H1 (cell line): ENCODE measurements at regions not wholly inside any gene's neighbourhood (a gene's known extent, or its start where the extent isn't known, plus 50 kb on each side); places are given as distances from the start of the nearest gene placed in this dataset.

Experiments used
- CTCF ChIA-PET: fragments of 300-600 bp; sonication (Branson Sonifier 250); formaldehyde crosslinking; loops from one replicate; lab custom pipeline; 2021; ENCODE audit not compliant: partially characterized antibody; lab: Charles Lee
- POLR2A ChIA-PET: fragments of 300-600 bp; sonication (Branson Sonifier 250); formaldehyde crosslinking; loops from one replicate; lab custom pipeline; 2021; ENCODE audit warnings: inconsistent platforms; ENCODE audit not compliant: partially characterized antibody; lab: Charles Lee
- DNase-seq, 2 experiments: peaks; one replicate each; pipeline versions ENCODE4 v3.0.0 to v3.0.0-alpha.2; 2010 to 2022; ENCODE audit warnings: low spot score in 2 of 2, low read depth in 1 of 2, mixed read lengths in 1 of 2
- FAIRE-seq: peaks from 2 replicates; lab custom pipeline; 2011; peaks lifted over from hg19 to GRCh38; lab: Jason Lieb, UNC
- H2AFZ ChIP-seq: 2 replicates; pipeline ENCODE4 v1.8.1; 2012; ENCODE audit warnings: low read length, inconsistent platforms
- H2AK5ac ChIP-seq: 2 replicates; pipeline ENCODE4 v1.6.1; 2013; ENCODE audit warnings: low read depth, low read length
- H2BK120ac ChIP-seq: replicated peaks from 2 replicates; pipeline ENCODE3; 2013; ENCODE audit warnings: low read depth, low read length, inconsistent platforms
- H2BK12ac ChIP-seq: 2 replicates; pipeline ENCODE4 v1.6.1; 2013; ENCODE audit warnings: low read depth, low read length
- H2BK15ac ChIP-seq: 2 replicates; pipeline ENCODE4 v1.6.1; 2013; ENCODE audit warnings: low read length
- H2BK20ac ChIP-seq: 2 replicates; pipeline ENCODE4 v1.6.1; 2013; ENCODE audit warnings: low read length
- H2BK5ac ChIP-seq: 2 replicates; pipeline ENCODE4 v1.6.1; 2013; ENCODE audit warnings: low read depth, low read length
- H3K14ac ChIP-seq: 2 replicates; pipeline ENCODE4 v1.6.1; 2013; ENCODE audit warnings: inconsistent platforms; ENCODE audit not compliant: insufficient read length
- H3K18ac ChIP-seq: 2 replicates; pipeline ENCODE4 v1.6.1; 2013; ENCODE audit warnings: low read length; ENCODE audit errors: extremely low read depth
- H3K23ac ChIP-seq: 2 replicates; pipeline ENCODE4 v1.6.1; 2013; ENCODE audit warnings: inconsistent platforms; ENCODE audit not compliant: insufficient read length
- H3K23me2 ChIP-seq: 2 replicates; pipeline ENCODE4 v1.6.1; 2013; ENCODE audit warnings: low read depth, low read length
- H3K27ac ChIP-seq: 2 replicates; pipeline ENCODE4 v1.6.1; 2011; ENCODE audit warnings: low read depth, low read length, inconsistent platforms
- H3K27me3 ChIP-seq, 4 experiments: replicated peaks in 1 of 4; 1 replicate in 1 of 4; 2 replicates in 3 of 4; pipeline versions ENCODE4 v1.6.1 to v1.8.1; 2011 to 2013; ENCODE audit warnings: low read length in 3 of 4, mild to moderate bottlenecking in 3 of 4, inconsistent platforms in 2 of 4, mixed read lengths in 2 of 4, moderate library complexity in 1 of 4; ENCODE audit not compliant: control insufficient read depth in 3 of 4, insufficient read depth in 3 of 4; ENCODE audit errors: extremely low read depth in 1 of 4
- H3K36me3 ChIP-seq, 4 experiments: 2 replicates each; pipeline versions ENCODE4 v1.6.1 to v1.8.1; 2011 to 2013; ENCODE audit warnings: mild to moderate bottlenecking in 4 of 4, low read length in 3 of 4, moderate library complexity in 2 of 4, control low read depth in 1 of 4, inconsistent platforms in 1 of 4; ENCODE audit not compliant: insufficient read depth in 4 of 4, control insufficient read depth in 2 of 4
- H3K4ac ChIP-seq: replicated peaks from 2 replicates; pipeline ENCODE3; 2013; ENCODE audit warnings: low read length, low read depth, mixed read lengths, inconsistent platforms; ENCODE audit not compliant: insufficient read length
- H3K4me1 ChIP-seq, 4 experiments: replicated peaks in 1 of 4; 1 replicate in 1 of 4; 2 replicates in 3 of 4; pipeline versions ENCODE4 v1.6.1 to v1.8.1; 2011 to 2013; ENCODE audit warnings: low read length in 3 of 4, inconsistent platforms in 2 of 4, mixed read lengths in 1 of 4; ENCODE audit not compliant: insufficient read depth in 4 of 4, control insufficient read depth in 3 of 4
- H3K4me2 ChIP-seq, 2 experiments: 2 replicates each; pipeline versions ENCODE4 v1.6.1 to v1.8.1; 2011 to 2013; ENCODE audit warnings: low read depth in 2 of 2, low read length in 2 of 2, control low read depth in 1 of 2, inconsistent platforms in 1 of 2, mild to moderate bottlenecking in 1 of 2; ENCODE audit not compliant: insufficient read depth in 1 of 2
- H3K4me3 ChIP-seq, 4 experiments: fragments of 200-600, 300-600 bp in 1 of 4; sonication (generic), shearing (Covaris generic), sonication (Bioruptor Twin) in 1 of 4; 2 replicates each; pipeline versions ENCODE4 v1.5.1 to v1.8.1; 2011 to 2016; ENCODE audit warnings: low read length in 4 of 4, low read depth in 3 of 4, control low read depth in 2 of 4, inconsistent platforms in 2 of 4, mild to moderate bottlenecking in 2 of 4, mixed read lengths in 1 of 4, moderate library complexity in 1 of 4; ENCODE audit not compliant: insufficient read depth in 2 of 4; ENCODE audit errors: extremely low read depth in 1 of 4
- H3K56ac ChIP-seq: replicated peaks from 2 replicates; pipeline ENCODE3; 2013; ENCODE audit warnings: low read depth, mild to moderate bottlenecking, mixed read lengths, low read length, inconsistent platforms; ENCODE audit not compliant: insufficient read length
- H3K79me1 ChIP-seq: 2 replicates; pipeline ENCODE4 v1.6.1; 2013; ENCODE audit warnings: low read depth, low read length, control low read depth
- H3K79me2 ChIP-seq, 2 experiments: 2 replicates each; pipeline versions ENCODE4 v1.6.1 to v1.8.1; 2012 to 2013; ENCODE audit warnings: low read length in 2 of 2, mild to moderate bottlenecking in 2 of 2, inconsistent platforms in 1 of 2; ENCODE audit not compliant: insufficient read depth in 2 of 2, control insufficient read depth in 1 of 2
- H3K9ac ChIP-seq, 4 experiments: replicated peaks in 1 of 4; 1 replicate in 1 of 4; 2 replicates in 3 of 4; pipeline versions ENCODE4 v1.6.1 to v1.8.1; 2011 to 2013; ENCODE audit warnings: low read depth in 3 of 4, low read length in 3 of 4, control low read depth in 2 of 4, mild to moderate bottlenecking in 2 of 4, moderate library complexity in 2 of 4, inconsistent platforms in 1 of 4; ENCODE audit errors: extremely low read depth in 1 of 4
- H3K9me3 ChIP-seq, 2 experiments: 2 replicates each; pipeline versions ENCODE4 v1.6.1 to v1.8.1; 2012 to 2013; ENCODE audit warnings: mild to moderate bottlenecking in 2 of 2, moderate library complexity in 2 of 2, control low read depth in 1 of 2, inconsistent platforms in 1 of 2, low read depth in 1 of 2, low read length in 1 of 2, mixed read lengths in 1 of 2; ENCODE audit not compliant: insufficient read depth in 2 of 2
- H4K20me1 ChIP-seq, 2 experiments: replicated peaks in 1 of 2; 2 replicates each; pipeline versions ENCODE3 to v1.8.1; 2011 to 2013; ENCODE audit warnings: inconsistent platforms in 2 of 2, low read length in 2 of 2, mild to moderate bottlenecking in 1 of 2; ENCODE audit not compliant: insufficient read depth in 2 of 2, control insufficient read depth in 1 of 2
- H4K5ac ChIP-seq: 2 replicates; pipeline ENCODE4 v1.6.1; 2013; ENCODE audit warnings: low read length, low read depth, mixed read lengths, inconsistent platforms; ENCODE audit not compliant: insufficient read length
- H4K8ac ChIP-seq: 2 replicates; pipeline ENCODE4 v1.8.0; 2013; ENCODE audit warnings: mild to moderate bottlenecking, moderate library complexity, low read length, inconsistent platforms; ENCODE audit not compliant: insufficient read depth; ENCODE audit errors: extremely low read depth
- H4K91ac ChIP-seq: replicated peaks from 2 replicates; pipeline ENCODE3; 2013; ENCODE audit warnings: low read length, mixed read lengths, inconsistent platforms; ENCODE audit not compliant: insufficient read length
- BCL11A ChIP-seq, 2 experiments: IDR thresholded peaks; one replicate each; pipeline ENCODE4 v1.6.1; 2011; ENCODE audit warnings: low read depth in 2 of 2, low read length in 2 of 2, mild to moderate bottlenecking in 2 of 2
- HDAC2 ChIP-seq, 2 experiments: fragments of 300-600 bp in 1 of 2; sonication (generic) in 1 of 2; IDR thresholded peaks; 2 replicates each; pipeline ENCODE4 v1.6.1; 2011 to 2012; ENCODE audit warnings: low read depth in 2 of 2, low read length in 2 of 2, mild to moderate bottlenecking in 2 of 2, moderate library complexity in 2 of 2, borderline replicate concordance in 1 of 2, inconsistent platforms in 1 of 2
- HDAC6 ChIP-seq: IDR thresholded peaks from one replicate; pipeline ENCODE4 v1.7.1; 2012; ENCODE audit warnings: low read depth, mild to moderate bottlenecking, inconsistent platforms, low read length, moderate library complexity
- KDM1A ChIP-seq: fragments of 200-600, 300-600 bp; sonication (generic); IDR thresholded peaks from 2 replicates; pipeline ENCODE4 v1.7.1; 2016; ENCODE audit warnings: mild to moderate bottlenecking, low read length, borderline replicate concordance
- MAX ChIP-seq: IDR thresholded peaks from 2 replicates; pipeline ENCODE4 v1.6.1; 2012; ENCODE audit warnings: inconsistent platforms
- PHF8 ChIP-seq: fragments of 200-600 bp; sonication (generic); conservative IDR thresholded peaks from 2 replicates; pipeline ENCODE4 v1.7.1; 2012; ENCODE audit warnings: low read depth, mild to moderate bottlenecking, inconsistent platforms, low read length, moderate library complexity
- TAF1 ChIP-seq: IDR thresholded peaks from 2 replicates; pipeline ENCODE4 v1.6.1; 2011; ENCODE audit warnings: mild to moderate bottlenecking, low read depth, low read length
- TBP ChIP-seq: IDR thresholded peaks from 2 replicates; pipeline ENCODE4 v1.6.1; 2011; ENCODE audit warnings: low read depth, low read length, improper control_type of control experiment
- TCF12 ChIP-seq: IDR thresholded peaks from 2 replicates; pipeline ENCODE4 v1.6.1; 2011; ENCODE audit warnings: low read depth, mild to moderate bottlenecking, low read length
- YY1 ChIP-seq: IDR thresholded peaks from 2 replicates; pipeline ENCODE4 v1.6.1; 2011; ENCODE audit warnings: low read depth, mild to moderate bottlenecking, low read length
- WGBS, 2 experiments: shearing (Covaris generic) in 1 of 2; methylation state at CpG; one replicate each; pipeline versions ENCODE4 v1.1.6 to v1.1.7; 2013 to 2015; ENCODE audit warnings: low lambda C conversion rate in 2 of 2, mixed read lengths in 2 of 2, inconsistent platforms in 1 of 2, low coverage in 1 of 2, missing lambda C conversion rate in 1 of 2; ENCODE audit not compliant: insufficient replicate concordance in 2 of 2, insufficient coverage in 1 of 2, insufficient read length in 1 of 2; ENCODE audit errors: extremely low coverage in 1 of 2, missing lambda C conversion rate in 1 of 2; 5-methylcytosine and 5-hydroxymethylcytosine counted together

DNA sequence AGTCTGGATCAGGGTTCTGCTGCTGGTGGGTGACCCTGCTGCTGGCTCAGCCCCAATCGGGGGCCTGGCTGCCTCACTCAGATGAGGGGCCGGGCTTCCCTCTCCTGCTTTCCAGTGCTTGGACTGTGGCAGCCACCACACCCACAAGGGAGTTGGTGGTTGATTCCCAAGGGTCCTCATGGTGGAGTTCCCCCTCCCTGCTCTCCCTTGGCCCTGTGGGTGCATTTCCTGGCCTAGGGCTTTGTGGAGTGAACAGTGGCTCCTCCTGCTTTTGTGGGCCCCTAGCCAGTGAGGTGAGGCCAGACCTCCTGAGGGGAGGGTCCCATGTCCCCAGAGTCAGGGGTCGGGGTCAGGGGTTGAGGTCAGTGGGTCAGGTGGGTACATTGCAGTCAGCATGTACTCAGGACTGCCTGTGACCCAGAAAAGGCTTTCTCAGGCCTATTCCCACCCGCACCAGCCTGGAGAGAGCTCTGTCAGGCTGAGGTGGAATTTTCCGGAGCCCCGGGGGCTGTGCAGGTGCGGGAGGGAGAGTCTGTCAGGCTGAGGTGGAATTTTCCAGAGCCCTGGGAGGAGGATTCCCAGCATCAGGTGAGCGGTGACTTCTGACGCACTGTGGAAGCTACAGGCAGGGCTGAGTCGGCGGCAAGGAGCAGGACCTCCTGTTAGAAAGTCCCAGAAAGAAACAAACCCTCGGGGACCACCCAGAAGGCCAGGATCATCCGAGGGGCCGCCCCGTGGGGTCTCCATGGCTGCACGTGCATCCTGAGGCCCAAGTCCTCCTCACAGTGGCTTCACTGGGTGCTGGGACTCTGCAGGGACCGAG lies 94.4 kb upstream of the INSIG1 start:
- Histone ChIP-seq H2BK12ac (no peak overlapping the region), H3K36me3 (no peaks in the 10 kb centered on the region), H2BK20ac (no peak overlapping the region), H4K20me1 (peaks cover 0 to 9% of the 10 kb centered on the region in 2 experiments), H3K4me2 (no peak overlapping the region), H3K23me2 (peaks cover 11% of the 10 kb centered on the region; the same call in 1 of the 2 replicates), H3K27ac (no peak overlapping the region), H4K8ac (no peak overlapping the region; the same call in 1 of the 2 replicates), H3K9ac (no peak overlapping the region), H3K79me1 (no peaks in the 10 kb centered on the region), H3K27me3 (no peaks in the 10 kb centered on the region), H3K18ac (no peak overlapping the region; the same call in 1 of the 2 replicates), H2AK5ac (no peak overlapping the region), H3K79me2 (no peaks in the 10 kb centered on the region), H2BK120ac (no peak overlapping the region), H2AFZ (no peak overlapping the region), H3K56ac (no peak overlapping the region), H2BK5ac (no peak overlapping the region), H3K4me3 (no peak overlapping the region), H2BK15ac (no peak overlapping the region), H4K5ac (no peak overlapping the region), H3K4ac (no peak overlapping the region), H3K9me3 (peaks cover 4 to 5% of the 10 kb centered on the region in 2 experiments; a peak in 1 of 4 replicates), H3K4me1 (peaks cover 0 to 9% (median 4%) of the 10 kb centered on the region in 4 experiments; a peak in 2 of 7 replicates), H3K14ac (no peak overlapping the region), H3K23ac (no peak overlapping the region), H4K91ac (peak overlapping the region; percentile 20)
- DNase-seq (no peak), FAIRE-seq (no peak)
- WGBS, 2 experiments = 93% methylated on average over 15 of the region's 17 CpGs; no CpG with 5 or more reads in 1 of the 2 experiments
- POLR2A ChIA-PET = no interaction called here
- CTCF ChIA-PET = interaction anchor here (0.9 to 1.7 kb wide), 6 partner anchors 11 to 99 kb away, joined by 3 to 5 read pairs (median 4); no protein-coding TSS in a partner anchor
- TF ChIP-seq KDM1A = no peak
- no peak for TF ChIP-seq YY1
- no peak for TF ChIP-seq TBP
- no peak for TF ChIP-seq MAX
- no peak for TF ChIP-seq TCF12
- TF ChIP-seq TAF1 = no peak
- TF ChIP-seq BCL11A (IDR thresholded peaks at IDR 0.05; ENCODE audit: low read depth in 2 of 2, low read length in 2 of 2) = no peak
- no peak for TF ChIP-seq PHF8
- TF ChIP-seq HDAC6 = no peak
- no peak for TF ChIP-seq HDAC2 (IDR thresholded peaks at IDR 0.05; ENCODE audit: borderline replicate concordance in 1 of 2, low read depth in 2 of 2, low read length in 2 of 2)
